22Rv1 (cell line): ENCODE measurements at regions not wholly inside any gene's neighbourhood (a gene's known extent, or its start where the extent isn't known, plus 50 kb on each side); places are given as distances from the start of the nearest gene placed in this dataset.

Experiments
- H3K27ac ChIP-seq: fragments of 450-650 bp; 2 replicates; pipeline ENCODE4 v1.5.1; 2017
- CTCF ChIP-seq: fragments of 450-650 bp; IDR thresholded peaks from 2 replicates; pipeline ENCODE4 v1.5.1; 2017; ENCODE audit warnings: mild to moderate bottlenecking
- ZFX ChIP-seq: fragments of 450-650 bp; IDR thresholded peaks from 2 replicates; pipeline ENCODE4 v1.6.1; 2017; ENCODE audit warnings: antibody characterized with exemption, borderline replicate concordance

DNA sequence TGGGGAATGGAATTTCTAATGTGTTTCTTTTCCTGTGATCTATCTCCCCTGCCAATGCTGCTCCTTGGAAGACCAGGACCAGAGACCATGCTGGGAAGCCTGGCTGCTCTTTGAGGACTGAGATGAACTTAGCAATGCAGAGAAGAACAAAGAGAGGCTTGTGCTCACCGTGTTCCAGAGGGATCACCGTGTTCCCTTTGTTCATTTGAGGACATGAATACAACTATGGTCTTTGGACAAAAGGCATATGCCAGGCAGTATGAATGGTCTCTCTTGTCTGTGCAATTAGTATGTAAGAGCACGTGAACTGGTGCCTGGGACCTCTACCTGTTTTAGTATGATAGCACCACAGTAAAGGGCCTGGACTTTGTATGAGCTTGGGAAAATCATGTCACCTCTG, 139.9 kb downstream of the TDRD15 start:
- TF ChIP-seq ZFX (no peak), CTCF (no peak)
- H3K27ac ChIP-seq: no peak overlapping the region

DNA sequence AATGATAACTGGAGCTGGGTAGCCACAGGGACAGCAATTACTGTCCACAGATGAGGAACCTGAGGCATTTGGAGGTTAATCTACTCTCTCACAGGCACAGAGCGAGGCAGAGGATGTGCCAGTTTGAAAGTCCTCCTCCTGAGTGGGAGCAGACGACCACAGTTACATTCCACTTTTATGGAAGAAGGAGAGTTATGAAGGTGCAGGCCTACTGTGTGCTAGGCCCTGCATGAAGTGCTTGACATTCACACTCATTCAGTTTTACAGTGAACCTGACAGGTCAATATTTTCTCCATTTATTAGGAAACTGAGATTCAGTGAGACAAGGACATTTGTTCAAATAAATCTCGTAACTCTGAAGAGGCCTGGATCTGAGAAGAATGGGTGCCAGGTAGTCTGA, 142.0 kb downstream of the TDRD15 start:
- H3K27ac ChIP-seq: no peak overlapping the region

DNA sequence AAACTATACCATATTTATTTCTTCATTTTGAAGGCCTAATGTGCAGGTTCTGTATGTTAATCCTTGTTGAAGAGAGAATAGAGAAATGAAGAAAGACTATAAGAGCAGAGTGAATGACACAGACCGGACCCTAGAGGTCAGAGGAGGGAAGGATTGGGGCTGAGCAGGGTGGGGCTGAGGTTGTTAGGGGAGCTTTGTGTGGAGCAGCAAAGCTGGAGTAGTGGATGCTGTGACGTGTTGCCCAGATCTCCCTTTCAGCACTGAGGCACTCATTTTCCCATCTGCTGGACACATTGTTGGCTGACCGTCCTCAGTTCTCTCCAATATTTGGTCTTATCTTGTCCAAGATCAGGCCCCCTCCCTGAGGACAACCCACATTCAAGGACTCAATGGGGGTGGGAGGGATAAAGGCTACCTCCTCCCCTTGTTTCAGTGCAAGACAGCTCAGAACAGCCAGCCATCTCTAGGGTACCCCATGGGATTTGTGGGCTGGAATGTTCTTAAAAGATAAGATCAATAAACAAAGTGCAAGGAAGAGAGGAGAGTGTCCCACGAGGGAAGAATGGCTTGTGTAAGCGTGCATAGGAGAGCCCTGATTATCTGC, 143.6 kb downstream of the TDRD15 start:
- H3K27ac ChIP-seq: no peak overlapping the region
- TF ChIP-seq CTCF (no peak), ZFX (no peak)

More for the DNA sequence above, 142.0 kb downstream of the TDRD15 start:
- TF ChIP-seq CTCF (no peak), ZFX (no peak)

- TF ChIP-seq CTCF (no peak), ZFX (no peak)
- H3K27ac ChIP-seq: no peak overlapping the region
Observed at GRCh38 chr2:21268197-21268877, 144.6 kb downstream of the TDRD15 start.

DNA sequence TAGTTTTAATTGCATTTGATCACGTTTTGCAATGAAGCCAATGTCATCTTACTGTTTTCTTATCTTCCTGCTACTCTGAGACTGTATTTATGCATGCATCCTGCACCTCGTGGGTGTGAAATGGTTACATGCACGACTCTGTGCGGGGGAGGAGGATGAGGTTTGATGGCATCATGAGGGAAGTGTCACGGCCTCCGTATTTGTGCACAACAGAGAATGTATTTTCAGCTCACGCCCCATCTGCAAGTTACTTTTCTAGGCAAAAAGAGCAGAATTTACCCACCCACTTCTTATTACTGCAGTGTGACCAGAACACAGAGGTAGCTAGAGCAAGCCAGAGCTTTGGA, 145.1 kb downstream of the TDRD15 start:
- TF ChIP-seq ZFX: no peak
- no peak for TF ChIP-seq CTCF

GRCh38 chr2:21269382-21269781, 145.6 kb downstream of the TDRD15 start:
- TF ChIP-seq CTCF: no peak
- TF ChIP-seq ZFX: no peak
- H3K27ac ChIP-seq: no peak overlapping the region

More for the DNA sequence above, 145.1 kb downstream of the TDRD15 start:
- H3K27ac ChIP-seq: no peak overlapping the region

- TF ChIP-seq ZFX (no peak), CTCF (no peak)
- H3K27ac ChIP-seq: no peak overlapping the region
Observed at GRCh38 chr2:21270083-21270491, 146.3 kb downstream of the TDRD15 start.
